ENCODE measurements at regions not wholly inside any gene's neighbourhood (a gene's known extent, or its start where the extent isn't known, plus 50 kb on each side); places are given as distances from the start of the nearest gene placed in this dataset.

DNA sequence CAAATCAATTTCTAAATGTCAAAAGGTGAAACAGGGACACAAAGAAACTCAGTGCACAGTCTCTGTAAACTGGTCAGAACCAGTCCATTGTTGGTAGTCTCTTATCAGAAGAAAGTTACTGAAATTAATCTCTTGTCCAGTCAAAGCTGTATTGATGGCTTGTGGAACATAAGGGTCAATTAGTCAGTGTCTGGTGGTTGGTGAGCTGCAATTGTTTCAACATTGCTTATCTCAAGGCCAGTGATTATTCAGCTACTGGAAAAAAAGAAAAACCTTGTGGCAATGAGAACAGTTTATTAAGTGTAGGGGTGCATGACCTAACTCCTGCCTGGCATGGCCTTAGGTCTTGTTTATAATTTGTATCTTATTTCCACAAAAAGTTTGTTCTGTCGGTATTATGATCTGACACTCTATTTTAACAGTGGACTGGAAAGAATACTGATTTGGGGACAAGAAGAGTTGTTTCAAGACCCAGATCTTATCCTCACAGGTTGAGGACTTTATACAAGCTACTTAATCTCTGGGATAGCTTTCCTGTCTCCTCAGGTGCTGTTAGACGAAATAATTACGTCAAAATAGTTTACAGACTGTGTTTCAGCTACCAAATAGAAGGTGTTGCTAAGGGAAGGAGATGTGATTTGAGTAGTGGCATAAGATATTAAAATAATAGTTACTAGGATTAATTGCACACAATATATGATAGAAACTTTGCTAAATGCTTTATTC is 520.0 kb upstream of the IRAK1BP1 start:
- TF ChIP-seq CTCF (IDR thresholded peaks at IDR 0.05; ENCODE audit: insufficient read depth, low read length) (no peak), POLR2AphosphoS5 (IDR thresholded peaks at IDR 0.05; ENCODE audit: low read depth) (no peak), REST (IDR thresholded peaks at IDR 0.05; ENCODE audit: insufficient replicate concordance, low read depth) (no peak), GABPA (IDR thresholded peaks at IDR 0.05; ENCODE audit: low read depth) (no peak), SPI1 (IDR thresholded peaks at IDR 0.05; ENCODE audit: borderline replicate concordance, low read depth) (no peak)
